ENCODE measurements at regions not wholly inside any gene's neighbourhood (a gene's known extent, or its start where the extent isn't known, plus 50 kb on each side); places are given as distances from the start of the nearest gene placed in this dataset.

GRCh38 chr15:93286446-93286845, 197.4 kb upstream of the RGMA start:
- H3K27me3 ChIP-seq (replicated peaks), result no peaks in the 10 kb centered on the region
- no peak overlapping the region for H3K4me3 ChIP-seq (ENCODE audit: low read depth, low read length)
- H3K36me3 ChIP-seq (replicated peaks), result no peaks in the 10 kb centered on the region
- DNase-seq, result no peak
- TF ChIP-seq CTCF (IDR thresholded peaks at IDR 0.05; ENCODE audit: low read depth, low read length, missing control alignments), result no peak
- in situ Hi-C loops (cut with HindIII; ENCODE audit: low pct_ligation_motif_present, low sequenced_read_pairs), result no loop called here
- H3K27ac ChIP-seq, result no peak overlapping the region

GRCh38 chr15:93283854-93284253, 194.8 kb upstream of the RGMA start:
- H3K4me3 ChIP-seq (ENCODE audit: low read depth, low read length), result no peak overlapping the region
- no peaks in the 10 kb centered on the region for H3K36me3 ChIP-seq (replicated peaks)
- in situ Hi-C loops (cut with HindIII; ENCODE audit: low pct_ligation_motif_present, low sequenced_read_pairs), result no loop called here
- no peaks in the 10 kb centered on the region for H3K27me3 ChIP-seq (replicated peaks)
- no peak for DNase-seq
- no peak overlapping the region for H3K27ac ChIP-seq
- no peak for TF ChIP-seq CTCF (IDR thresholded peaks at IDR 0.05; ENCODE audit: low read depth, low read length, missing control alignments)

- no peak for DNase-seq
- Histone ChIP-seq H3K36me3 (replicated peaks) (no peaks in the 10 kb centered on the region), H3K4me3 (ENCODE audit: low read depth, low read length) (no peak overlapping the region), H3K27ac (no peak overlapping the region), H3K27me3 (replicated peaks) (no peaks in the 10 kb centered on the region)
- in situ Hi-C loops (cut with HindIII; ENCODE audit: low pct_ligation_motif_present, low sequenced_read_pairs), result no loop called here
- no peak for TF ChIP-seq CTCF (IDR thresholded peaks at IDR 0.05; ENCODE audit: low read depth, low read length, missing control alignments)
Measured at GRCh38 chr15:93282808-93283207, 193.8 kb upstream of the RGMA start.

GRCh38 chr15:93278783-93279182, 189.8 kb upstream of the RGMA start:
- Histone ChIP-seq H3K4me3 (ENCODE audit: low read depth, low read length) (no peak overlapping the region), H3K36me3 (replicated peaks) (no peaks in the 10 kb centered on the region), H3K27ac (no peak overlapping the region), H3K27me3 (replicated peaks) (no peaks in the 10 kb centered on the region)
- DNase-seq, result no peak
- in situ Hi-C loops (cut with HindIII; ENCODE audit: low pct_ligation_motif_present, low sequenced_read_pairs), result no loop called here
- TF ChIP-seq CTCF (IDR thresholded peaks at IDR 0.05; ENCODE audit: low read depth, low read length, missing control alignments), result no peak

- H3K36me3 ChIP-seq (replicated peaks), result no peaks in the 10 kb centered on the region
- no peaks in the 10 kb centered on the region for H3K27me3 ChIP-seq (replicated peaks)
- H3K27ac ChIP-seq, result no peak overlapping the region
- no peak for TF ChIP-seq CTCF (IDR thresholded peaks at IDR 0.05; ENCODE audit: low read depth, low read length, missing control alignments)
- in situ Hi-C loops (cut with HindIII; ENCODE audit: low pct_ligation_motif_present, low sequenced_read_pairs), result no loop called here
- DNase-seq, result no peak
- H3K4me3 ChIP-seq (ENCODE audit: low read depth, low read length), result no peak overlapping the region
Measured at GRCh38 chr15:93278006-93278405, 189.0 kb upstream of the RGMA start.

- H3K27ac ChIP-seq, result no peak overlapping the region
- no peaks in the 10 kb centered on the region for H3K36me3 ChIP-seq (replicated peaks)
- no peak overlapping the region for H3K4me3 ChIP-seq (ENCODE audit: low read depth, low read length)
- TF ChIP-seq CTCF (IDR thresholded peaks at IDR 0.05; ENCODE audit: low read depth, low read length, missing control alignments), result no peak
- no peaks in the 10 kb centered on the region for H3K27me3 ChIP-seq (replicated peaks)
- DNase-seq, result no peak
- in situ Hi-C loops (cut with HindIII; ENCODE audit: low pct_ligation_motif_present, low sequenced_read_pairs), result no loop called here
Measured at GRCh38 chr15:93274257-93274656, 185.2 kb upstream of the RGMA start.

Measured in brain microvascular endothelial cell (primary cell).